H9 (cell line): ENCODE measurements at regions not wholly inside any gene's neighbourhood (a gene's known extent, or its start where the extent isn't known, plus 50 kb on each side); places are given as distances from the start of the nearest gene placed in this dataset.

Experiments
- DNase-seq: peaks from one replicate; pipeline ENCODE4 v3.0.0-alpha.2; 2017
- H2AFZ ChIP-seq: one replicate; pipeline ENCODE4 v1.6.1; 2013; ENCODE audit warnings: mild to moderate bottlenecking, low read length, control low read depth, moderate library complexity
- H2AK5ac ChIP-seq: 2 replicates; pipeline ENCODE4 v1.6.1; 2013; ENCODE audit warnings: low read length, control low read depth, mixed read lengths; ENCODE audit not compliant: insufficient read length
- H2BK120ac ChIP-seq: one replicate; pipeline ENCODE4 v1.6.1; 2013; ENCODE audit warnings: low read depth, mild to moderate bottlenecking, low read length, control low read depth, inconsistent platforms; ENCODE audit not compliant: poor library complexity, severe bottlenecking
- H2BK12ac ChIP-seq: 2 replicates; pipeline ENCODE4 v1.6.1; 2013; ENCODE audit warnings: low read length, control low read depth, mixed read lengths, low read depth; ENCODE audit not compliant: insufficient read length
- H2BK15ac ChIP-seq: 2 replicates; pipeline ENCODE4 v1.6.1; 2013; ENCODE audit warnings: low read depth, low read length, control low read depth
- H2BK20ac ChIP-seq: one replicate; pipeline ENCODE4 v1.6.1; 2013; ENCODE audit warnings: low read depth, mild to moderate bottlenecking, low read length, control low read depth, inconsistent platforms; ENCODE audit not compliant: poor library complexity, severe bottlenecking
- H2BK5ac ChIP-seq: 2 replicates; pipeline ENCODE4 v1.6.1; 2013; ENCODE audit warnings: low read length, control low read depth, mixed read lengths; ENCODE audit not compliant: insufficient read length
- H3K14ac ChIP-seq: 2 replicates; pipeline ENCODE4 v1.6.1; 2013; ENCODE audit warnings: low read length, control low read depth; ENCODE audit not compliant: insufficient read depth
- H3K18ac ChIP-seq: 2 replicates; pipeline ENCODE4 v1.6.1; 2013; ENCODE audit warnings: low read depth, mild to moderate bottlenecking, mixed read lengths, low read length, control low read depth; ENCODE audit not compliant: insufficient read length
- H3K23ac ChIP-seq: 2 replicates; pipeline ENCODE4 v1.6.1; 2013; ENCODE audit warnings: low read length, control low read depth, mixed read lengths, low read depth; ENCODE audit not compliant: insufficient read length
- H3K23me2 ChIP-seq: 2 replicates; pipeline ENCODE4 v1.6.1; 2013; ENCODE audit warnings: low read depth, mild to moderate bottlenecking, mixed read lengths, low read length, control low read depth; ENCODE audit not compliant: insufficient read length, poor library complexity, severe bottlenecking
- H3K27ac ChIP-seq: 2 replicates; pipeline ENCODE4 v1.5.1; 2013; ENCODE audit warnings: low read length, control low read depth, mixed read lengths, low read depth; ENCODE audit not compliant: insufficient read length
- H3K27me3 ChIP-seq: 2 replicates; pipeline ENCODE4 v1.6.1; 2013; ENCODE audit warnings: low read length, control low read depth, inconsistent platforms; ENCODE audit not compliant: insufficient read depth
- H3K4ac ChIP-seq: 2 replicates; pipeline ENCODE4 v1.6.1; 2013; ENCODE audit warnings: low read depth, mild to moderate bottlenecking, control low read depth, inconsistent platforms, low read length, moderate library complexity
- H3K4me1 ChIP-seq: 2 replicates; pipeline ENCODE4 v1.6.1; 2013; ENCODE audit warnings: low read length, control low read depth, inconsistent platforms; ENCODE audit not compliant: insufficient read depth
- H3K4me2 ChIP-seq: 2 replicates; pipeline ENCODE4 v1.6.1; 2013; ENCODE audit warnings: low read length, control low read depth, mixed read lengths; ENCODE audit not compliant: insufficient read length, insufficient read depth
- H3K56ac ChIP-seq: 2 replicates; pipeline ENCODE4 v1.6.1; 2013; ENCODE audit warnings: low read depth, mild to moderate bottlenecking, mixed read lengths, low read length, control low read depth; ENCODE audit not compliant: insufficient read length
- H3K79me1 ChIP-seq: 2 replicates; pipeline ENCODE4 v1.6.1; 2013; ENCODE audit warnings: low read depth, mild to moderate bottlenecking, moderate library complexity, low read length, control low read depth, inconsistent platforms; ENCODE audit not compliant: insufficient read depth, poor library complexity, severe bottlenecking
- H3K79me2 ChIP-seq: 2 replicates; pipeline ENCODE4 v1.6.1; 2013; ENCODE audit warnings: low read length, control low read depth, inconsistent platforms; ENCODE audit not compliant: insufficient read depth
- H3K9ac ChIP-seq: 2 replicates; pipeline ENCODE4 v1.6.1; 2013; ENCODE audit warnings: low read length, control low read depth, mixed read lengths; ENCODE audit not compliant: insufficient read length; ENCODE audit errors: extremely low read depth
- H3K9me3 ChIP-seq: one replicate; pipeline ENCODE4 v1.6.1; 2013; ENCODE audit warnings: low read depth, low read length, inconsistent platforms; ENCODE audit not compliant: control insufficient read depth
- H3T11ph ChIP-seq: one replicate; pipeline ENCODE4 v1.6.1; 2013; ENCODE audit warnings: mild to moderate bottlenecking, low read length, control low read depth, inconsistent platforms
- H4K20me1 ChIP-seq: one replicate; pipeline ENCODE4 v1.6.1; 2013; ENCODE audit not compliant: control insufficient read depth, insufficient read length, insufficient read depth
- H4K5ac ChIP-seq: 2 replicates; pipeline ENCODE4 v1.6.1; 2013; ENCODE audit warnings: low read depth, mild to moderate bottlenecking, mixed read lengths, low read length, control low read depth; ENCODE audit not compliant: insufficient read length
- H4K8ac ChIP-seq: replicated peaks from 2 replicates; pipeline ENCODE4 v1.6.1; 2013; ENCODE audit warnings: low read length, control low read depth, mixed read lengths, low read depth; ENCODE audit not compliant: insufficient read length
- H4K91ac ChIP-seq: 2 replicates; pipeline ENCODE4 v1.6.1; 2013; ENCODE audit warnings: low read depth, mild to moderate bottlenecking, moderate library complexity, mixed read lengths, low read length, control low read depth; ENCODE audit not compliant: insufficient read length
- H3K27ac Mint-ChIP-seq, 3 experiments: 2 replicates in 2 of 3; 3 replicates in 1 of 3; pipeline ENCODE4 v1.8.0; 2020 to 2021; ENCODE audit warnings: mixed read lengths in 3 of 3, mild to moderate bottlenecking in 1 of 3, moderate library complexity in 1 of 3
- H3K27me3 Mint-ChIP-seq: 2 replicates; pipeline ENCODE4 v1.8.0; 2021; ENCODE audit warnings: low read depth, mild to moderate bottlenecking, moderate library complexity, mixed read lengths
- H3K36me3 Mint-ChIP-seq, 3 experiments: 2 replicates in 2 of 3; 3 replicates in 1 of 3; pipeline ENCODE4 v1.8.0; 2020 to 2021; ENCODE audit warnings: low read depth in 3 of 3, mixed read lengths in 3 of 3; ENCODE audit not compliant: insufficient read depth in 1 of 3
- H3K4me1 Mint-ChIP-seq, 2 experiments: 2 replicates each; pipeline ENCODE4 v1.8.0; 2020; ENCODE audit warnings: mixed read lengths in 2 of 2
- H3K4me3 Mint-ChIP-seq, 2 experiments: 2 replicates in 1 of 2; 3 replicates in 1 of 2; pipeline ENCODE4 v1.8.0; 2020 to 2021; ENCODE audit warnings: mild to moderate bottlenecking in 2 of 2, mixed read lengths in 2 of 2, moderate library complexity in 1 of 2
- H3K9me3 Mint-ChIP-seq, 2 experiments: 2 replicates in 1 of 2; 3 replicates in 1 of 2; pipeline ENCODE4 v1.8.0; 2020; ENCODE audit warnings: mild to moderate bottlenecking in 2 of 2, mixed read lengths in 2 of 2, moderate library complexity in 1 of 2
- CTCF ChIP-seq: fragments of 200-600 bp; sonication (generic); conservative IDR thresholded peaks from 3 replicates; pipeline ENCODE4 v1.8.0; 2021; ENCODE audit warnings: antibody characterized with exemption, mild to moderate bottlenecking
- WGBS: extraction: QIAGEN DNeasy Blood & Tissue Kit; methylation state at CpG from one replicate; pipeline ENCODE4 v1.1.7; 2013; ENCODE audit warnings: missing lambda C conversion rate, low lambda C conversion rate, mixed read lengths; ENCODE audit not compliant: insufficient read length; ENCODE audit errors: extremely low coverage; 5-methylcytosine and 5-hydroxymethylcytosine counted together

GRCh38 chr2:239639421-239640185, 238.8 kb upstream of the HDAC4 start:
- Histone ChIP-seq H3K9me3 (no peaks in the 10 kb centered on the region), H4K8ac (no peak overlapping the region)
- no CpG with 5 or more reads among the region's 5 CpGs for WGBS

More at GRCh38 chr2:239639421-239640185, 238.8 kb upstream of the HDAC4 start:
- Histone ChIP-seq H3K4me1 (no peaks in the 10 kb centered on the region), H2BK15ac (no peak overlapping the region), H3K18ac (no peak overlapping the region), H3K56ac (no peak overlapping the region), H3K23ac (no peak overlapping the region), H2BK5ac (no peak overlapping the region), H2BK120ac (no peak overlapping the region), H3K27ac (no peak overlapping the region), H3K79me2 (no peaks in the 10 kb centered on the region), H2AK5ac (no peak overlapping the region), H2AFZ (no peak overlapping the region), H3K14ac (no peak overlapping the region), H2BK12ac (no peak overlapping the region), H3K23me2 (no peaks in the 10 kb centered on the region), H4K20me1 (no peaks in the 10 kb centered on the region), H3K79me1 (no peaks in the 10 kb centered on the region), H4K5ac (no peak overlapping the region), H2BK20ac (no peak overlapping the region), H3K27me3 (no peaks in the 10 kb centered on the region), H4K91ac (no peak overlapping the region), H3K4ac (no peak overlapping the region), H3K4me2 (no peak overlapping the region), H3T11ph (no peak overlapping the region), H3K9ac (no peak overlapping the region)
- Mint-ChIP-seq H3K4me3 (no peak overlapping the region), H3K9me3 (peaks cover 3 to 15% of the 10 kb centered on the region in 2 experiments; a peak in 3 of 5 replicates), H3K4me1 (no peaks in the 10 kb centered on the region), H3K36me3 (no peaks in the 10 kb centered on the region; a peak in 1 of 7 replicates), H3K27ac (no peak overlapping the region), H3K27me3 (peaks cover 14% of the 10 kb centered on the region)
- TF ChIP-seq CTCF = no peak
- no peak for DNase-seq
